Cerebellar cortex (tissue), 1 donor: ENCODE measurements at regions not wholly inside any gene's neighbourhood (a gene's known extent, or its start where the extent isn't known, plus 50 kb on each side); places are given as distances from the start of the nearest gene placed in this dataset.

Source experiments
- DNase-seq: peaks from one replicate; pipeline ENCODE4 v3.0.0-alpha.2; 2015; ENCODE audit warnings: low spot score

DNA sequence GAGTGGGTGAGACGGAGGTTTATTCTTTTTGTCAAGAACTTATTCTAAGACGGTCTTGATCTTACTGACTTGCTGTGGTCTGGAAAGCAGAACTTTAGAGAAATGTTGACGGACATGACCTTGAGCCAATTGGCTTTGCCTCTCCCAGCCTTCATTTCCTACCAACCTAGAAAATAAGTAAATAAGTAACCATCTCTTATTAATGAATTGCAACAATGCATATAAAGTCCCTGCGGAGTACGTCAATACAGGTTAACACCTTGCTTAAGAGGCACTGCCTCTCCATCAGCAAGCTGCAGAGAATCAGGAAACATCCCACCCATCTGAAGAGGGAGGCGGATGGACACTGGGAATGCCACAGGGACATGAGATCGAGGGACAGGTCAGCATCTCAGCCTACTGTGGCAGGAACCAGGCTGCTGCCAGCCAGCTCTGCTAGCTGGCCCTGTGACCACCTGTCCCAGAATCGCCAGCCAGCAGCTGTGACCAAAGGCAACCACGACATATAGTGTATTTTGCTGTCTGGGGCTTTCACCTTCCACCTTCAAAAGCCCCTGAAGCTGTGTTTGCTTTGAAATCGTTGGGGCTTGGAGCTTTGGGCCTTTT is 208.3 kb downstream of the BCL11B start:
- no peak for DNase-seq

DNA sequence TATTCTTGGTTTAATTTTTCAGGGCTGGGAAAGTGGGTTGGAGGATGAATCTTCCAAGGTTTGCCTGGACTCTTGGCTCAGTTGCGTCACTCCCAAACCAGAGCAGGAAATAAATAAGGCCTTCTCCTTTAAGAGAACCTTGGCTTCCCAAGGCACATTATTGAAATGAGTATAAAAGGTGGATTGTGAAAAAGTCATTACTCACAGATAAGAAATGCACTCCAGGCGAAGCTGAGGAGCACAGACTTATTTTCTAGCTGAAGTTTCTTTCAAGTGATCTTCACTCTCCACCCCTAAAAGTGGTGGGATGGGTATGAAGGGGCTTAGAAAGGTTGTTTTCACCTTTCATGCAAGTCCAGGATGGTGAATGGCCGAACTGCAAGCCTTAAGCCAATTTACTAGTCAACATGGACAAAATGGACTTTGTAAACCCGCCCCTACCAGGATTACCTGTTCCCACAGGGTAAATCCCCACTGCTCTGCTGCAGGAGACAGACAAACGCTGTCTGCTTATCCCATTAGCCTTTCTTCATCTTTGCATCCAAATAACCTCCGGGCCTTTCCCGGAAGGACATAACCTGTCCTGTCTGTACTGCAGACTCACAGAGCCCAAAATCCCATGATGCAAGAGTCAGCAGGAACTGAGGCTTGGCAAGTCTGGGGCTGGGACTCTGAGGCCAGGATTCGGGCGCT is 207.6 kb downstream of the BCL11B start:
- DNase-seq, result no peak

DNA sequence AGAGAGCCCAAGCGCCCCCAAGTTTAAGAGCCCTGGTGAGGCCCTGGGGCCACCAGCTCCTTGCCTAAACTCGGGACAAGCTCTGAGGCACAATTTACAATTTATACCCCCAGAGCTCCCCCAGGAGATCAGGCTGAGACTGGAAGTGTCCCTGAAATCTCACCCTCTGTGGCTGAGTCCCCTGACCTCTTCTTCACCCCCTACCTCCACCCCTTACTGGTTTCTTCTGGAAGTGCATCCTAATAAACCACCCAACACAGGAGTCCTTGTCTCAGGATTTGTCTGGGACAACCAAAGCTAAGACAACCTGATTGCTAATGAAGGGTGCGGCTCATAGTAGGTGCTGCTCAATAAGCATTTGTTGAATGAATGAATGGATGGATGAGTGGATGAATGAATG is 206.4 kb downstream of the BCL11B start:
- DNase-seq, result no peak

DNA sequence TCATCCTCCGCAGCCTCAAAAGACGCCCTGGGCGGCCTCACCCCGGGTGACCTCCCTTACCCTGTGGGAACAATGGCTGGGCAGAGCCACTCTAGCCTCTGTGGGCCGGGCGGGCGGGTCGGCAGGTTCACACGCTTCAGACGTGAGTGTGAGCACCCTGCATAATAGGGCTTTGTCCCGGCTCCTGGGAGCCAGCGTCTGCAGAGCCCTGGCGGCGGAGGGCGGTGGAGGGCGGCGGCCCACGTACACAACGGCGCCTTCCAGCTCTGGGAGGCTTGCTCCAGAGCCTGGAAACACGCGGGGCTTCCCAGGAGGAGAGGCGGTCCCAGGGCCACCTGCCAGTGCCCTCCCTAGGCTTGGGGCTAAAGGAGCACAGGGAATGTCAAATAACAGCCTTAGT is 205.6 kb downstream of the BCL11B start:
- no peak for DNase-seq

DNA sequence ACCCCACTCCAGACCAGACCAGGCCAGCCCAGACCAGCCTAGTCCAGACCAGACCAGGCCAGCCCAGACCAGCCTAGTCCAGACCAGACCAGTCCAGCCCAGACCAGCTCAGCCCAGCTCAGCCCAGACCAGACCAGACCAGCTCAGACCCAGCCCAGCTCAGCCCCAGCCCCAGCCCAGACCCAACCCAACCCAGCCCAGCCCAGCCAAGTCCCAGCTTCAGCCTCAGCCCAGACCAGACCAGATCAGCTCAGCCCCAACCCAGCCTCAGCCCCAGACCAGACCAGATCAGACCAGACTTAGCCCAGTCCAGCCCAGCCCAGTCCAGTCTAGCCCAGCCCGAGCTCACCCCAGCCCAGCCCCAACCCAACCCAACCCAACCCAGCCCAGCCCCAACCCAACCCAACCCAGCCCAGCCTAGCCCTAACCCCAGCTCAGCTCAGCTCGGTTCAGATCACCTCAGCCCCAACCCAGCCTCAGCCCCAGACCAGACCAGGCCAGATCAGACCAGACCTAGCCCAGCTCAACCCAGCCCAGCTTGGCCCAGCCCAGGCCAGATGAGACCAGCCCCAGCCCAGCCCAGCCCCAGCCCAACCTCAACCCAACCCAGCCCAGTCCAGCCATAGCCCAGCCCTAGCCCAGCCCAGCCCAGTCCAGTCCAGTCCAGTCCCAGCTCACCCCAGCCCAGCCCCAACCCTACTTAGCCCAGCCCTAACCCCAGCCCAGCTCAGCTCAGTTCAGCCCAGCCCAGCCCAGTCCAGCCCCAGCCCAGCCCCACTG is 204.7 kb downstream of the BCL11B start:
- no peak for DNase-seq

DNA sequence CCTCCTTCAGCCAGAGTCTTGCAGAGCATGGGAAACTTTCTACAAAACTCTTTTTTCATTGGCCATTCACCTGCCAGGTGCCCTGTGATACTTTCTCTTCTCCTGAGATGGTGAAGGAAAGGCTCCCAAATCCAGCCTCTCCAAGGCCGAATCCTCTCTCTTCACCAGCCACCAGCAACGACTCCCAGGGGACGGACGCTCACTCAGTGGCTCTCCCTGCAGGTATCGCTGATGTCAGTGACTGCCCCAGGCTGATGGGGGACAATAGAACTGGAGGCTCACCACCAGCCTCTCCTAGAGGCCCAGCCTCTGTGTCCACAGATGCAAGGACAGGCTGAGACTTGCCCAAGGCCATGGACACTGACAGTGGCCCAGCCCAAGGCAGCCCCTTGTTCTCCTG is 204.1 kb downstream of the BCL11B start:
- DNase-seq, result no peak

DNA sequence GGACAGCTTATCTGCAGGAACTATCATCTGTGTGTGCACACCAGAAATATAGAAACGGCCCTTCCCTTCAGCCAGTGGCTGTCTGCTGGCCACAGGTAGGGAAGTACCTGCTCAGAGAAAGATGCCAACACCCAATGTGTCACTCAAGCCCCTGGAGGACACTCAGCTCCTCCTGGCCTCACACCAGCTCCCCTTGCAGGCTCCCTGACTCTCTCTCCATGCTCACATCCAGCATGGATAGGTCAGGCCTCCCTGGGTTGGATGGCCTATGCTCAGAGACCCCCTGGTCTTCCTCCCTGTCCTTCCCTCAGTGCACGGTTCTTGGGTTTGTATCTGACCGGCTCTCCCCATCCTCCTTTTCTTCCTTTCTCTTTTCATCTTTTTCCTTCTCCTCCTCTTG is 202.1 kb downstream of the BCL11B start:
- DNase-seq, result no peak

DNA sequence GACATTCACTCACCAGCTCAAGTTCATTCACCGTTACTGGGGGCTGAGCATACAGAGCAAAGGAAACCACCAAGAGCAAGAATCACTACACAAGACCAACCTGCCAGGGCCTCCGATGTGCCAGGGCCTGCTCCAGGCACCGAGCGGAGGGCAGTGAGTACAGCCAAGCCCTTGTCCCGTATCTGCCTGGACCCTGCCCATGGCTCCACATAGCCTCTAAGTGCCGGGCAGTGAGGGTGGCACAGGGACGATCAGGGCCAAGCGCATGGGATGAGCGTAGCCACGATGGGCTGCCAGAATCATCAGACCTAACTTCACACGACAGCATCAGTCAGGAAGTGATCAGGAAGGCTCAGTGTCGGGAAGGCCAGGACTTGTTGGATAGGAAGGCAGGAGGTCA is 199.6 kb downstream of the BCL11B start:
- DNase-seq, result no peak

DNA sequence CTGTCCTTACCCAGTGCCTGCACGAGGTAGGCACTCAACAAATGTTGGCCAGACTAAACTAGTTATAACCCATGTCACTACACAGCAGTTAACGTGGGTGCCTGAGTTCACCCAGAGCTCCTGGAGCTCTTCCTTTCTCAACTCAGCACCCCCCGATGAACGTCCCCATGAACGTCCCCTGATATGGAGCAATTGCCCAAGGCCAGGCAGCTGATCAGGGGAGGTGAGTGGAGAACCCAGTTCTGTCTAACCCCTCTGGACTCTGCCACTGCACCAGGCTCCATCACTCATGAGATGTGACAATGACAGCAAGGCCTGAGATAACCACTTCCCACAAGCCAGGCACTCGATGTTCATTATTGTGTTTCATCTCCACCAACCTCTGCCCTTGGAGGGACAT is 199.0 kb downstream of the BCL11B start:
- no peak for DNase-seq

DNA sequence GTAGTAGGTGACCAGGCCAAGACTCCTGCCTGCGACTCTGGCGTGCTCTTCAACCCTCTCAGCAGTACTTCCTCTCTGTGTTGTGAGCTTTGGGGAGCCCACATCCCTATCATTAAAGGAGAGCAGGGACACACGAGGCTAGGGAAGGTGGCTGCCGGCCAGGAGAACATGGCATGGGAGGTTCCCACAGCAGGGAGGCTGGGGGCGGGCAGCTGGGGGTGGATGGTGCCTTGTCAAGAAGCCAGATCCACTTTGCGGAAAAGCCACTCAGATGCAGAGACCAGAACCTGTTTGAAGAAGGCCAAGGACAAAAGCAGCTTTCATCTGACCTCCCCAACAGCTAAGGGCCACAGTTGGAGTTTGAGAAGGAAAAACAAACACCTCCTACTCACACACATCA is 198.6 kb downstream of the BCL11B start:
- no peak for DNase-seq

DNA sequence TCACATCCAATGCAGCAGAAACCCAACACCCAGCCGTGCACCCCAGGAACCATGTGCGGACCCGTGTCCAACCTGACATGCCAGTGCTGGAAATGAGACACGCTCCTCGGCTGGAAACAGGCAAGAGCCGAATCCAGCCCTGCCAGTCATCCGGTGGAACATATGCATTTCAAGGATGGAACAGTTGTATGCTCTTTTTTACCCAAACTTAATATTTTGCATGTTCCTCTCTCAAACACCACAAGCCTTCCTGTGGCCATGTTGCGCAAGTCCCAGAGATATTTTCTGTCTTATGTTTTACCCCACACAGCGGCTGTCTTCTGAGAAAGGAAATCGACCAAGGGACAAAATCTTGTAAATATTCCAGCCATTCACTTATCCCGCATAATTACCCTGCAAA is 196.9 kb downstream of the BCL11B start:
- no peak for DNase-seq

DNA sequence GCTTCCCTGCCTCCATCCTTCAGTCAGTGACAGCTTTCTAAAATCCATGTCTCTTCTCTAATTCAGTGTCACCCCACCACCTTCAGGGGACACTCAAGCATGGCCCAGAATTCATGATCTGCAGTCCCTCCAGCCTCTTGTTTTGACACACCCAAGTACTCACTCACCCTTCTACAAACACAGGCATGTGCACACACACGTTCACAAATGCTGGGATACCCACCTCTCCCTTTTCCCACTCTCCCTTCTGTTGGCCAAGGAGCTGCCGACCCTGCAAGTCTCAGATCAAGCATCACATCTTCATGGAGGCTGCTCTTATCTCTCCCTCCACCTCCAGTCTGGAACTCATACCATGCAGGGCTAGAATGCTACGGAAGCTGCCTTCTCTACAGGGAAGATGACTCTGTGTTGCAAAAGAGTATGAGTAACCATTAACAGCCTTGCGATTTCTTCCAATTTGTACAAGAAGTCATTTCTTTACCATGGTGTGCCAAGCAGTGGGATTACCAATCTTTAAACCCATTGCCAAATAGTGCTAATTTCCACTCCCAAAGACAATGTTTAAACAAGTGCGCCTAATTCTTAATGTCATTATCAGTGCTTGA is 196.1 kb downstream of the BCL11B start:
- no peak for DNase-seq

DNA sequence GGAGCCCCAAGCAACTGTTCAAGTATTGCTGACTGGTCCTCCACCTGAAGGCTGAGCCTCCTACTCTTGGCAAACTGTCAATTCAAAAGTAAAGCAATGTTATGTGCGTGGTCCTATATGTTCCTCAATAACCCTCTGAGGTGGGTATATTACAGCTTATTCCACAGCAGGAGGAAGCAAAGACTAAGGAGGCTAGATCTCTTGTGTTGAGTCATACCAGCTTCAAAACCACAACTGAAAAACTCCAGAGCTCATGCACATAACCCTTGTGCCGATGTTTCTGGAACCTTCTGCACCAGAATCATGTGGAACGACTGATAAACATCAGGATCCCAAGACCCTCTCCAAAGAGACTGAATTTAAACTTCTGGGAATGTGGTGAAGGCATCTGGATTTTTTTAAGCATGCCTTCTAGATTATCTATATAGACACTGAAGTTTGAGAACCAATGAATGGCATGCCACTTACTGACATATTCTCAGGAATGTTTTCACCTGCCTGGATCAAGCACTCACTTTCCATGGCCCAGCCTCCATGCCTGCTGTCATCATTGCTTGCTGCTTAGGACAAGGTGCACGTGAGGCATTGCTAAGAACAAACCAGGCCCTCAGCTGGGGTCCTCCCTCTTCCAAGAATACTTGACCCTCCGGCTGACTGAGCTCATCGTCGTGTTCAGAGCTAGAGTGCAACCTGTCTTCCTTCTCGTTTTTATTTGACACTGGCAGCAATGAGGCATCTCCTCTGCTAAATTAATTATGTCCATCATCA is 194.7 kb downstream of the BCL11B start:
- no peak for DNase-seq

DNA sequence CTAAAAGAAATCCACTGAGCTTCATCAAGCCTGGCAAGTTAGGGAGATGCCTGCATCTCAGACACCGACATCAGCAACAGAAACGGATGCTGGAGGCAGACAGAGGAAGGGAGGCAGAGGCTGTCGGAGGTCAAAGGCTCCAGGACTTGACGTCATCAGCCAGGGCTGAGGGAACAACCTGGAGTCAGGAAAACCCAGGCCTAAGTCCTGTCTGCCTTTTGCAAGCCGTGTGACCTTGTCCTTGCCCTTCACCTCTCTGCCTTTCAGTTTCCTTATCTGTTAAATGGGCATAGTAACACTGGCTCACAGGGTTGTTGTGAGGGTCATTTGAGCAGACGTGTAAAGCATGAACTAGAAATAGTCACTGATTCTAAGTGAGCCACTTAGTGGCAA is 194.2 kb downstream of the BCL11B start:
- no peak for DNase-seq

DNA sequence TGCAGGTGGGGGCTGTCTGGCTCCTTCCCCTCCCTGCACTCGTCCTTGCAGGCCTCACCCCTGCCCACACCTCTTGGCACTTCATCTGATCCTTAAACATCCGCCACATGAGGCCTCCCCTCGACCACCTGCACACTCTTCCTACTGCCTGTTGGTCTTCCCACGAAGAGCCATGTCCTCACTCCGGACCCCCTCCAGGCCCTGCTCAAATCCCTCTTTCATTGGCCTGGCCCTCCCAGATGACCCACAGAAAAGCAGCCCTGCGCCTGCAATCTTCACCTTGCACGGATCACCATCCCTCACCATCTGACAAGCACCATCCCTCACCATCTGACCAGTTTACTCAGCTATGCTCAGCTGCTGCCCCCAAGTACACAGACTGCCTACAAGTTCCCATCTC is 193.6 kb downstream of the BCL11B start:
- DNase-seq, result no peak

DNA sequence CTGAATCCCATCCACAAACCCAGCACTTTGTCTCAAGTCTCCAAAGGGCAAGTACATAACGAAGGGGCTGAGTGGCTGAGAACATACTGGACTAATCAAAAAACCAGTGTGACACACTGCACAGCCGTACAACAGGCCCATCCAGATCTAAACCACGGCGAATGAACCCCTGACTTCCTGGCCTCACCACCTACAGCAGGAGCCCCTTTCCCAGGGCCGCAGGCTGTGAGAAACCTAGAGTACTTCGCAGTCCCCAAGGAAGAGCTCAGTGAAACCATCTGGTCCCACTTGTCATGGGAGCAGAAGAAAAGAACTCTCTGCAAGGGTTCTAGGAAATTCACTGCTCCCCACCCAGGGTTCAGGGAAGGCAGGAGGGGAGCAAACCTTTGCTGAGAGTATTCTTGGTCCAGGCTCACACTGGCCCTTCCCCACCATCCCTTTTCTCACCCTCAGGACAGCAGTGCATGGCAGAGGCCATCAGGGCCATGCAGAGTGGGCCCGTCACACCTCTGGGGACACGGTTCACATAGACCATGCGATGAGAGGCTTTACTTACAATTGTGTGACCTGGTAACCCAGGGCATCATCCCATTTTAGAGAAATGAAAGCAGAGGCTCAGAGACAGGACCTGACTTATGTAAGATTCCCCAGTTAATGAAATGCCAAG is 192.8 kb downstream of the BCL11B start:
- DNase-seq, result no peak

DNA sequence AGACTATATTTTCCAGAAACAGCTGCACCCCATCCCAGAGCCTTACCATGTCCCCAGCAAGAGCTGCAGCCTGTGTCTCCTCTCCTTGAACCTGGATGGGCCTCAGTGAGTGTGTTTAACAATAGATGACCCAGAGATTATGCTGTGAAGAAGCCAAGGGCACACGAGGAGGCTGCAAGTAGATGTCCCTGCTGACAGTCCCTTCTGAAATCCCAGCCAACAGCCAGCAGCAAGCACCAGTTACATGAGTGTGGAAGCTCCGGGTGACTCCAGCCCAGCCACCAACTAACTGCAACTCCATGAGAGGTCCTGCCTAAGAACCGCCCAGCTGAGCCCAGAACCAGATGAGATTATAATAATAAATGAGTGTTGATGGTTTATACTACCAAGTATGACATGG is 191.7 kb downstream of the BCL11B start:
- DNase-seq, result no peak

DNA sequence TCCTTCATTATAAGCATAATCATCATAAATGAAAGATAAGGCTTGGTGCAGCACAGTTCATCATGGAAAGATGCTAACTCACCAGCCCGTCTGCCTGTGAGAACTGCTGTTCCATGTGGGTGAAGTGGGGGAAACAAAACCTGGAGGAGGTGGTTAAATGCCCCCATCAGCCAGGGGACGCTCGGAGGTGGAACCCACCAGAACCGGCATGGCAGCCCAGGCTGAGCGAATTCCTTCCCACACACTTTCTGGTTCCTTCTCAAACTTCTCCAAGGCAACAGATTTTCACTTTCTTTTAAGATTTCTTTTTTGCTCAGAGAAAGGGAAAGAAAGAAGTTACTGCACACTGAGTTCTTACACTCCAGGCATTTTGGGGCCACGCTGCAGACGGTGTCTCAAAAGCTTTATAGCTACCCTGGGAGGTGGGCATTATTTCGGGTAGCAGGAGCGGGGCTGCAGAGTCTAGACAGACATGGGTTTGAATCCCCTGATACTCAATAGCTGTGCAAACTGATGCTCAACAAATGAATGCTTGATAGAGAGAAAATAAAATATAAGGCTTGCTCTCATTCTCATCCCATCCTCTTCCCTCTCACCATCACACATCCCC is 190.7 kb downstream of the BCL11B start:
- DNase-seq, result no peak

DNA sequence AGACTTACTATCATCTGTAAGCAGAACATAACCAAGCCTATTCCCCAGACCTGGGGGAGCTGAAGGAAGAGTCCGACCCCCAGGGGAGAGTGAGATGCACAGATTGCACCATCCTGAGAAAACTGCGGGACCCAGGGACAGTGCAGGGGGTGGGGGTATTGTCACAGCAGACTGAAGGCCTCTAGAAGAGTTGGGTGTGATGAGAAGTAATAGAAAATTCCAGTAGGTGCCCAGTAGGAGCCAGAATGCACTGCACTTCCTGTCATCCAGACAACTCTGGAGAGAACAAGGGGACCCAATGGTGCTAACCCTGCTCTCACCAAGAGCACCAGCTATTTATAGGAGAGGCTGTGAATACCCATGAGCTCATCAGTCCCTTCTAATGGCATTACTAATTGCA is 190.1 kb downstream of the BCL11B start:
- DNase-seq, result no peak

DNA sequence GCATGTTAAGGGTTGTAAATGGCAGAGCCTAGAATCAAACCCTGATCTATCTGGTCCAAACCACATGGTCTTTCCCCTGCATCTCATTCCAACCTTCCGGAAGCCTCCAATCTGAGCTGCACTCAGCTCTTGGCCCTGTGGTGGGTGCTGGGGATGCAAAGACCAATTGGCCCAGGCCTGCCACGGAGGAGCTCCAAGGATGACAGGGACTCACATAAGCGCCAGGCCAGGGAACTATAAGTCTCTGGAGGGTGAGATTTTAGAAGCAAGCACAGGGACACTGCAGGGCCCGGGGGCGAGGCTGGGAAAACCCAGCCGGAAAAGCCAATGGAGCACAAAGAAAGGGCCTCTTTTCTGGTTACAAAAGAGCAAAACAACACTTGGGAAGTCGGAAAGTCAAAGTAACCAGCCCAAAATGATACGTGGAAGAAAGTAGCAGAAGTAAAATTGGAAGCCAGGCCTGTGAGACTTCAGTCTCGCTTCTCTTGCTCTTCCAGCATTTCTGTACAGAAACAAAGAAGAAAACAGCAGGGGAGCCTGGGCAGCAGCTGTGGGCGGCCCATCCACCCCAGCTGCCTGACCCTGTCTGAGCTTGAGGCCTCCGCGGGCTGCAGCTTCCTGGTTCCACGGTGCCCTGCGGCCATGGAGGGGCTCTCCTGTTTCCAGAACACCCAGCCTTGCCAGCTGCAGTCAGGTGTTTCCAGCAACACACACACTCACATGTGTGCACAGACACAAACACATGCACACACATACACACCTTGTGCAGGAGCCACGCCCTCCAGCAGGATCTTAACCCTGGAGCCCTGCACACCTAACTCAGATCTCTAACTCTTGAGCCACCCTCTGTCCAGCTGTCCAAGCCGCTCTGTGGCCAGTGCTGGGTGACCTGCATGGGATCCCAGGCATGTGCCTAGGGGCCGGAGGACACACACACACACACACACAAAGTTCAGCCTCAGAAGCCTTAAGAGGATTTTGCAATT is 178.2 kb downstream of the BCL11B start:
- DNase-seq, result no peak
